Heart right ventricle (tissue), 16 donors: ENCODE measurements at regions not wholly inside any gene's neighbourhood (a gene's known extent, or its start where the extent isn't known, plus 50 kb on each side); places are given as distances from the start of the nearest gene placed in this dataset.

Experiments used
- ATAC-seq, 8 donors: fragments of 200-7000 bp; cut with Tn5 transposase; one replicate each; pipeline ENCODE4 v1.9.1; 2020; ENCODE audit warnings: mild to moderate bottlenecking in 8 of 8, moderate library complexity in 8 of 8, moderate number of reproducible peaks in 1 of 8
- DNase-seq, 2 donors: peaks; one replicate each; pipeline ENCODE4 v3.0.0-alpha.2; 2020
- H3K27ac ChIP-seq, 10 donors: fragments of 200-600 bp; sonication (generic) in 2 of 10; one replicate each; pipeline versions ENCODE4 v1.5.0 to v1.8.0; 2020 to 2022; ENCODE audit warnings: mild to moderate bottlenecking in 3 of 10
- H3K27me3 ChIP-seq, 7 donors: fragments of 200-600 bp; one replicate each; pipeline ENCODE4 v1.8.0; 2021 to 2022; ENCODE audit warnings: mild to moderate bottlenecking in 2 of 7
- H3K36me3 ChIP-seq, 9 donors: fragments of 200-600 bp; sonication (generic) in 1 of 9; one replicate each; pipeline versions ENCODE4 v1.5.0 to v1.8.0; 2020 to 2022; ENCODE audit warnings: mild to moderate bottlenecking in 2 of 9
- H3K4me1 ChIP-seq, 9 donors: fragments of 200-600 bp; sonication (generic) in 1 of 9; one replicate each; pipeline versions ENCODE4 v1.5.0 to v1.8.0; 2020 to 2022; ENCODE audit warnings: mild to moderate bottlenecking in 4 of 9
- H3K4me3 ChIP-seq, 10 donors: fragments of 200-600 bp; sonication (generic) in 2 of 10; one replicate each; pipeline versions ENCODE4 v1.5.0 to v1.8.0; 2020 to 2022; ENCODE audit warnings: mild to moderate bottlenecking in 7 of 10, moderate library complexity in 2 of 10
- H3K9me3 ChIP-seq, 11 donors: fragments of 200-600 bp in 10 of 11; sonication (generic) in 2 of 11; one replicate each; pipeline versions ENCODE4 v1.5.0 to v1.8.0; 2013 to 2022; ENCODE audit warnings: mild to moderate bottlenecking in 2 of 11, control low read depth in 1 of 11, moderate library complexity in 1 of 11
- CTCF ChIP-seq, 9 donors: fragments of 200-600 bp; sonication (generic) in 2 of 9; IDR thresholded peaks; one replicate each; pipeline versions ENCODE4 v1.5.0 to v1.8.0; 2021 to 2022; ENCODE audit warnings: antibody characterized with exemption in 9 of 9, mild to moderate bottlenecking in 5 of 9, moderate library complexity in 1 of 9
- WGBS, 2 donors: extraction: QIAGEN DNeasy Blood & Tissue Kit; methylation state at CpG; one replicate each; pipeline ENCODE4 v1.1.7; 2013; ENCODE audit warnings: inconsistent platforms in 1 of 2; 5-methylcytosine and 5-hydroxymethylcytosine counted together
- intact Hi-C, 10 donors: fragments of 100-400 bp; cut with DNase I; formaldehyde crosslinking; loops; one replicate each; pipeline versions ENCODE4 v1.11.1 to v1.14.2; 2022
- donor health status: Arrhythmogenic right ventricular cardiomyopathy.
- donor health status: ischemic (EF 13 %, LVEDD 7.1; RV severe dilation, severe dysfunction).
- donor health status: healthy with polysubstance abuse.
- donor health status: DM: no; HTN: yes; CAD: no.
- donor health status: DM: no; HTN: no; CAD: no.
- donor health status: ischemic (EF 25% LVEDD 6.9; RV normal size, moderate dysfunction).
- donor health status: ischemic (EF 25% LVEDD 5.7; RV mildly dilated, moderate dysfunction).
- donor health status: healthy.
- donor health status: DM: yes; HTN: yes; CAD: no.
- donor health status: Ischemic cardiomyopathy.
- donor health status: ischemic (EF 35%, LVEDD 5.7; RV mildly dilated, moderate dysfunction).
- donor health status: nonischemic (EF 11% LVEDD 7.7; RV severe dilation, severe dysfunction).
- donor health status: DM: yes; HTN: yes; CAD: no.
- donor health status: PGD.
- donor health status: ischemic (EF 29% LVEDD 5.4; RV normal size, mild dysfunction).
- donor health status: nonischemic (EF 23%, LVEDD 6.1; RV moderate dilation, normal function).

- Histone ChIP-seq H3K36me3 (no peaks in the 10 kb centered on the region), H3K4me1 (peaks cover 0 to 17% (median 0%) of the 10 kb centered on the region in 9 donors), H3K27me3 (peaks cover 0 to 24% (median 18%) of the 10 kb centered on the region in 7 donors), H3K4me3 (no peak overlapping the region), H3K9me3 (no peaks in the 10 kb centered on the region), H3K27ac (peak overlapping the region in 4 of 10 donors; percentile 17 to 38 (median 33))
- 53 to 60% methylated on average over 4 of the region's 4 CpGs for WGBS, 2 donors
- intact Hi-C loops: no loop called here
- TF ChIP-seq CTCF (IDR thresholded peaks at IDR 0.05): no peak
- peak in 1 of 8 donors; percentile 17 for ATAC-seq
- no peak for DNase-seq
Observed at GRCh38 chr10:117609796-117610170, 67.2 kb downstream of the EMX2 start.

- Histone ChIP-seq H3K27ac (peak overlapping the region in 1 of 10 donors; percentile 38), H3K4me1 (peaks cover 0 to 17% (median 0%) of the 10 kb centered on the region in 9 donors), H3K27me3 (peaks cover 0 to 22% (median 18%) of the 10 kb centered on the region in 7 donors), H3K36me3 (no peaks in the 10 kb centered on the region), H3K9me3 (no peaks in the 10 kb centered on the region), H3K4me3 (no peak overlapping the region)
- 47 to 49% methylated on average over 4 of the region's 4 CpGs for WGBS, 2 donors
- ATAC-seq (peak in 1 of 8 donors; percentile 14), DNase-seq (no peak)
- intact Hi-C loops: no loop called here
- no peak for TF ChIP-seq CTCF (IDR thresholded peaks at IDR 0.05)
Observed at GRCh38 chr10:117610321-117610720, 67.8 kb downstream of the EMX2 start.

GRCh38 chr10:117612113-117612512 is 69.6 kb downstream of the EMX2 start:
- no peak overlapping the region for H3K4me3 ChIP-seq
- no peak overlapping the region for H3K27ac ChIP-seq
- H3K36me3 ChIP-seq: no peaks in the 10 kb centered on the region
- no peak for DNase-seq
- H3K9me3 ChIP-seq: no peaks in the 10 kb centered on the region
- TF ChIP-seq CTCF (IDR thresholded peaks at IDR 0.05): no peak
- intact Hi-C loops: no loop called here
- 95% methylated on average over 1 of the region's 1 CpG for WGBS, 2 donors
- peaks cover 0 to 17% (median 0%) of the 10 kb centered on the region in 9 donors for H3K4me1 ChIP-seq
- no peak for ATAC-seq
- H3K27me3 ChIP-seq: peaks cover 0 to 19% (median 14%) of the 10 kb centered on the region in 7 donors

GRCh38 chr10:117615649-117616048 is 73.1 kb downstream of the EMX2 start:
- intact Hi-C loops: no loop called here
- TF ChIP-seq CTCF (IDR thresholded peaks at IDR 0.05): no peak
- Histone ChIP-seq H3K36me3 (no peaks in the 10 kb centered on the region), H3K9me3 (no peaks in the 10 kb centered on the region), H3K4me3 (no peak overlapping the region), H3K27ac (no peak overlapping the region), H3K27me3 (peaks cover 0 to 22% (median 14%) of the 10 kb centered on the region in 7 donors), H3K4me1 (no peaks in the 10 kb centered on the region)
- DNase-seq (no peak), ATAC-seq (no peak)
- 77 to 84% methylated on average over 3 of the region's 3 CpGs for WGBS, 2 donors
